ENCODE measurements at regions not wholly inside any gene's neighbourhood (a gene's known extent, or its start where the extent isn't known, plus 50 kb on each side); places are given as distances from the start of the nearest gene placed in this dataset.
A peak's percentile ranks its signal among the peaks of the same experiment; 100 is the strongest.

DNA sequence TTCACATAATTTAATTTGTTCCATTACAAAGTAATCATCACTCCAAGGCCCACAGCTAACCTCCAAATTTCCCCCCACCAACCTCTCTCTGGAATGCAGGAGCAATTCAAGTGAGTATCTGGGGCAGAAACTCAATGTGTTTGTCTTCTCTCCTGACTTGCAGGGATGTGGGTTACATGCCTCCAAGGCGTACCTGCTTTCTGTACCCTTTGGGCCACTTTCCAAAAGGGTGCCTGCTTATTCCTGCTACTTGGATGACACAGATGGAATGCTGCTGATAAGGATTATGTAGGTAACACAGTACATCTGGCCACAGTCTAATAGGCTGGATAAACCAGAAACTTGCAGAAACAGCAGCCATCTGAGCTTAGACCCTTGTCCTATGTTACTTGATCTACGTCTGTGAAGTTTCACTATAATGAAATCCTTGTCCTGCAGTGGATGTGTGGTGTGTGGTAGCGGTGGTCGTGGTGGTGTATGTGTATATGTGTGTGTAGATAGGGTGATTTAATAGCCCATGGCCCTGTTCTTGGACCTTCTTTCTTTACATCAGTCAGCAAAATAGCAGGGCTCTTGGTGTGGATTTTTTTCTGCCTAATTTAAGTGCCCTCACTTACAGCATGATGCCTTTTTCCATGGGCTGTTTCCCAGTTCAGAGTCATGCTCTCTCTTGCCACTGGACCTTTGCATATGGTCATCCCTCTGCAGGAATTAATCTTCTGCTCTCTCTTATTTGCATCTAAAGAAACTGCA, 175.9 kb downstream of the ZDHHC21 start:
- DNase-seq: no peak

DNA sequence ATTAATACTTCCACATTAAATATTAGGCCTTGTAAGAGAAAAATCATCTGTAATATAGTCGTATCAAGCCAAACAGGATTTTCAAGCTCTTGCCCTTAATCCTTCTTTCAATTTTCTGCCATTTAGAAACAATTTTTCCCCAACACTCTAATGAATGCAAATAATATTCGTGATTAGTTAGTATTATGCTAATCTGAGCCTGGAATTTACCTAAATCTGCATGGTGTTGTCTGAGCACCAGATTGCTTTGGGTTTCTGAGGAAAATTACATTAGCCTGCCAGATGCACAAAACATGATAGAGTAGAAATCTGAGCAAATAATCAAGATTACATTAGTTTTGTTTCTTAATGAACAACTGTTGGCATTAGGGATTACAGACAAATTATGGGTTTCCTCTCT, 176.6 kb downstream of the ZDHHC21 start:
- DNase-seq: no peak

DNA sequence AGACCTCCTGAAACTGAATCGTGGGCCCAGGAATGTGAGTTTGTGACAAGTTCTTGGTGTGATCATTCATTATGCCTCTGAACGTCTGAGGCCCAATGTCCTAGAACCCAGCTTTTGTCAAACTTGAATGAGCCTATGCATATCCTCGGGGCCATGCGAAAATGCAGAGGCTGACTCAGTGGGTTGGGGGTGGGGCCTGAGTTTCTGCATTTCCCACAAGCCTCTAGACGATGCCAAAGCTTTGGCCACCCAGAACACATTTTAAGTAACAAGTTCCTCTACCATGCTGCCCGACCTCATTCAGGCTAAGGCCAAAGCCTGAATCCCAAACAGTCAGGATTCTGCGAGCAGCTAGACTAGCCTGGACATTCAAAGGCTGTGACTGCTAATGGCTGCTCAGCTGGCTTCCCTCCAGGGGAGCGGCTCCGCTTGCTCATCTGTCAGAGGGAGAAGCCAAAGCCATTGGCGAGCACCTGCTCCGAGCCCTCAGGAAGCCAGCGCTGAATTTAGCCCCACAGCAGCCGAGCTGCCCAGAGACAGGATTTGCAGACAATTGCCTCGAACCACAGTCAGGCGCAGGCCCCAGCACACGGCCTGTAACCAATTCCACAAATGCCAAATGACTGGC, 177.5 kb downstream of the ZDHHC21 start:
- DNase-seq: peak; percentile 81

DNA sequence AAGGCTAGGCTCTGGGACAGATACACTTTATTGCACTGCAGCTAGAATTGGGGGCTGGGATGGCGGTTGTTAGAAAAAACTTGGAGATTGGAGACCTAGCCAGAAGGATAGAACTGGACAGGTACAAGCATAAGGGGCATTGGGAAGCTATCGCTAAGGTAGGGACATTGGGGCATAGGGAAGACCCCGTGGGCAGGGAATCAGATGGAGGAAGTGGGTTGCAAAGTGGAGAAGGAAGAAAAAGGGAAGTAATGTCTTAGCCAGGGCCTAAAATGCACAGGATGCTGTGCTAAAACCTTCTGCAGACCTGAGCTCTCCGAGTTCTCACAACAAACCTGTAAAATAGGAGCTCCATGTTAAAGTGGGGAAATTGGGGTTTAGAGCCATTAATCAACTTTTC, 178.2 kb downstream of the ZDHHC21 start:
- DNase-seq: no peak

DNA sequence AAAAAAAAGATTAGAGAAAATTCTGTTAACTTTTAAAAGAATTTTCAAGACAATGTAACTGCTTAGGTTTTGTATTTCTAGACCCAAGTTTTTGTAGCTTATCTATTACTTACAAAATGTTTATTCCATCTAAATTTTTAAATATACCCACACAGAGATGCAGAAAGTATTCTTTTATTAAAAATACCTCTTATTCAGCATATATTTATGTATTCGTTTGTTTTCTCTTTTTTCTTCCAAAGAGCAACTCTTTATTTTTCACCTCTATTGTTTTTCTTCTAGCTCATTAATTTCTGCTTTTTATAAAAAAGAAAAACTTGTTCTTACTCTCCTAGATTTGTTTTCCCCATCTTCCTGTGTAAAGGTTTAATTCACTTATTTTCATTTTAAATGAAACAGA, 180.3 kb downstream of the ZDHHC21 start:
- DNase-seq: no peak

DNA sequence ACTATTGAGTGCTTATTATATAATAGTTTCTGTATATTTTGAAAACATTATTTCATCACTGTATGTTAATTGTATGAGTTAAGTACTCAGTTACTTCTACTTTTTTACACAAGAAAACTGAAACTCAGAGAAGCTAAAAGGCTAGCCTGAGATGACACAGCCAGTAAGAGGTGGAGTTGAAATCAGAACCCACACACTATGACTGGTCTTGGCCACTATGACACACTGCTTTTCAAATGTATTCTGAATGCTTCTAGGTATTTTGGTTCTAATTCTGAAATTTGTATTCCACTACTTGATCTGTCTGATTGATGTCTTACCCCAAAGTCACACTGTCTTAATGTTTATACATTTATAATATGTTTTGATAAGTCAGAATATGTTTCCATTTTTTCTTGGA, 181.8 kb downstream of the ZDHHC21 start:
- DNase-seq: no peak

DNA sequence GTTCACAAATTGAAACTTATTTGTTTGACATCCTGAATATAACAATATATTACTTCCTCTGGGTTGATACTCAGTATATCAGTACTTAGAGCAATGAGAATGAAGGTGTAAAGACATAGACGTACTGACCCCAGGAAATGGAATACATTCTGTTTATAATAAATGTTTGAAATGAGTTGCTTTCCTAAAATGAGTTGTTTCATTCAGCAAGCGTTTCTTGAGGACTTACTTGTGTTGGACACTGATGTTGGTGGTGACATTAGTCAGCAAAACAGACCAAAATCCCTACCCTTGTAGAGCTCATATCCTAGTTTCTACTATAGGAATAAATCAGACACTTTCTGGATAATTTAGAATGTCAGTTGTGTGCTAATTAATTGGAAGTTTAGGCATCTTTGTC, 184.3 kb downstream of the ZDHHC21 start:
- DNase-seq: no peak

DNA sequence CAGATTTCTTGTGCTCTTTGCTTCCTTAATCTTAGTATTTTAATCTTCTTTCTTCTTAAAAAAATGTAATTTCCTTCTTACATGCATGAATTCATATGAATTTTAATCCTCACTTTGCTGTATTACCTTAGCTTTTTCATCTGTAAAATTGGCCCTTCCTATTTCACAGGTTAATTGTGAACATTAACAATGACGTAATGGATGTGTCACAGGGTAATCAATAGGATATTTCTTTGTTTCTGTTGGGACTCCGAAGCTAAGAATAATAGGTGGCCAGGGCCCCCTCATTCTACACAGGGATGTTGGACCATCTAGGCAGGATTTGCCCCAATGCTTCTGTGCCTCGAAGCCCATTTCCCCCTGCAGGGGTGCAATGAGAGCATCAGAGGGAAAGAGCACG, 187.4 kb upstream of the NFIB start:
- no peak for DNase-seq

DNA sequence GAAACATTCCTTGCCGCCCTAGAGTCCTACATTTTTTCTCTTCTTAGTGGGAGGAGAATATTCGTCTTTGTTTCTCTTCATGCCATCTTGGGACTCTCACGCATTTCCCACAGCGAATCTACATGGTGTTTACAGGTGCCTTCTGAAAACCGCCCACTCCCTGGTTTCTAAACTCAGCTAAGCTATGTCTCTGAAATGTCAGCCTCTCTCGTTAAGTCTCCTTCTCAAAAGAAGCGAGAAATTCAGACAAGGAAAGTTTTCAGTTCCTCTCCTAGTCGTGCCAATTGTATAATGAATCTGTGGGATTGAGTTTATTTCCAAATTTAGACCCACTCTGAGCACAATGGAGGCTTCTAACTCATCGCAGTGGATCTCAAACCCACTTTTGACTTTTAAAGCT, 186.8 kb upstream of the NFIB start:
- no peak for DNase-seq

DNA sequence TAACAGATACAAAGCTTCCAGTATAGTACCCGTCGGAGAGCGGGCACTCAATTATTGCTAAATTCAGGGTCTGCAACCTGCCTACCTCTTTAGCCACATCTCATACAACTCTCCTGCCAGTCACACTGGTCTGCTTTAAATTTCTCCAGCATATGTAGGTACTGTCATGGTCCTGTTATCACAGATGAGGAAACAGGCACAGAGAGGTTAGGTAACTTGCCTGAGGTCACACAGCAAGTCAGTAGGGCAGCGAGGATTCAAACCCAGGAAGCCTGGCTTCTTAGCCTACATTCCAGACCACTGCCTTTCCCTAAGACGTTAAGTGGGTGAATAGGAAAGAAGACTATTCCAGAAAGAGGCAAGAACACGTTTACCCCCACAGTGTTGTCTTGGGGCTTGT, 186.0 kb upstream of the NFIB start:
- no peak for DNase-seq

DNA sequence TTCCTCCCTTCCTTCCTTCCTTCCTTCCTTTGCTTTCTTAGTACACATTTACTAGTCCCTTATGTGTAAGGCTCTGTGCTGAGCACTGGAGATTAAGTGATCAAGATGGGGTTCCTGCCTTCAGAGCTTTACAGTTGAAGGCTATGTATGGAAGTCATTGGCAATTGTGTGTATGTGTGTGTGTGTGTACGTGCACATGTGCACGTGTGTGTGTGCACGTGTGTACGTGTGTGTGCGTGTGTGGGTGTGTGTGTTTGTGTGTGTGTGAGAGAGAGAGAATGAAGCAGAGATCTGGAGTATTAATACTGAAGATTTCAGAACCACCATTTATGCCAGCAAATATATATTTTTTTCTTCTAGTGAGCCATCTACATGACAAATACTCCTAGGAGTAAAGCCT, 184.9 kb upstream of the NFIB start:
- no peak for DNase-seq

DNA sequence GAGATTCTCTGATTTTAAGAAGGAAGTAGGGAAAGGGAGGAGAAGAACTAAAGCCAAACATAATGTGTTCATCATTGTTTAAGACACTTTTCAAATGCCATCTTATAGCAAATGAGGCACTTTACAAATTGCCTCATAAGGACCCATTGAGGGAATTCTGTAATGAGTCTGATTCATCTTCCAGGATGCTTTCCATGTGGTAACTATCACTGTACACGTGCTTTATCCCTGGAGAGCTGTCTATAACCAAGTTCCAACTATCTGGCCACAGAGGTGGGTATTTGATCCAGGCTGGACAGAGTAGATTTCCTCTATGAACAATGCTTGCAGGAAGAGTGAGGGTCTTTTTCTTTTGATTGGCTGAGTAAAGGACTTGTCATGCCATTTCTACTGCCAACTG, 183.5 kb upstream of the NFIB start:
- DNase-seq: no peak

DNA sequence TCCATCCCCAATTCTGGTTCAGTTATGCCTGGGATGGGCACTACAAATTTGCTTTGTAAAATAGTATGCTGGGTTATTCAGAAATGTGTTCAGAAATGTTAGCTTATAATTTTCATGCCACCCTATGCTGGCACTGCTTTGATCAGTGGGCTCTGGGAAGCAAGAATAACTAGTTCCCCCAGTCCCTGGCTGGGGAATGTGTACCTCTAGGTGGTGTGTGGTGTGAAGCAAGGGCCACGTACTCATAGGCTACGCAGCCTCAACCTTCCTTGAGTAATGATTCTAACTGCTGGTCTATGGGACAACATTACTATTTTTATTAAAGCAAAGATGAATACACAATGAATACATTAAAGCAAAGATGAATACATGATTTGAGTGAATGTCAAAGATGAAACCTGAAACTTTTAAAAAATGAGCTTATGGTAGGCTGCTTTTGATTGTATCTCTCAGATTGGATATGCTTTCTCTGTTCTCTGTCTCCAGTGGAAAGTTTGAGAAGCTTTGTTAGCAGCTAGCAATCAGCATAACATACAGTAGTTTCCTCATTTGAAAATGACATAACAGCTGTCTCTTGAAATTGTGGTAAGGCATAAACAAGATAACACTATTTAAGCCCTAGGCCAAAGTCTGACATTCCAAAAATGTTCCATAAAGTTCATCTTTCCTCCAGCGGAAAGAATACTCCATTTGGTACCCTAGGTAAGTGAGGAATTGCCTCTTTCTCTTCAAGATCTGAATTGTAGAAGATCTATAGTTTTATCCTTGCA, 174.7 kb upstream of the NFIB start:
- no peak for DNase-seq

DNA sequence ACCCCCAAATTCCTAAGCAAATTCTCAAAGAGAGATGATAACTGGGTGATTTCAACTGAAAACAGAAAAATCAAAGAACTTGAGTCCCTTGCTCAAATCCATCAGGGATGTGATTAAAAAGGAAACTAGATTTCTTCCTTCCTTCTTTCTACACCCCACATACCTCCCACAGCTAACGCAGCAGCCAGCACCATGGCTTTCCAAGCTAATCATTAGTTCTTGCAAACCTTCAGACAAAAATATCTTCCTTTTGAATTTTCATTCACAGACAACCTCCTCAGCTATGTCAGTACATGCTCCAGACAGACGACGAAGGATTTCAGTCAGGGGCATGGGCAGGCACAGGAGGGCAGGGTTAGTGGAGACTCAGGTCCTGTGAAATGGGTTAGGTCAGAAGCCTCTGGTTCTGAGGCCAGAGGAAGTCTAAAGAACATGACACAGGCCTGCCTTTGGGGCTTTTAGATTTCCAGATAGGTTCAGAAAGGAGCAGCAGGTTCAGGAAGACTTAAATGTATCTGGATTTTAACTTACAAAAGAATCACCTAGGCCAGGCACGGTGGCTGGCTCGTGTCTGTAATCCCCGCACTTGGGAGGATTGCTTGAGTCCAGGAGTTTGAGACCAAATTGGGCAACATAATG, 173.7 kb upstream of the NFIB start:
- no peak for DNase-seq

DNA sequence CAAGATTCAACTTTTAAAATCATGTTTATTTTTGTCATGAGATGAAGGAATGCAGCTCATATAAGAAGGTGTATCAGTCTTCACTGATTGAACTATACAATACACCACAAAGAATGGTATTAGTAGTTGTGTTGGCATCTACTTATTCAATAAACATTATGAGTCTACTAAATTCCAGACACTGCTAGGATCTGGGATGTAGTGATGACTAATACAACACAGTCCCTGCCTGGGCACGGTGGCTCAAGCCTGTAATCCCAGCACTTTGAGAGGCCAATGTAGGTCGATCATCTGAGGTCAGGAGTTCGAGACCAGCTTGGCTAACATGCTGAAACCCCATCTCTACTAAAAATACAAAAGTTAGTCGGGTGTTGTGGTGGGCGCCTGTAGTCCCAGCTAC, 171.4 kb upstream of the NFIB start:
- DNase-seq: no peak

DNA sequence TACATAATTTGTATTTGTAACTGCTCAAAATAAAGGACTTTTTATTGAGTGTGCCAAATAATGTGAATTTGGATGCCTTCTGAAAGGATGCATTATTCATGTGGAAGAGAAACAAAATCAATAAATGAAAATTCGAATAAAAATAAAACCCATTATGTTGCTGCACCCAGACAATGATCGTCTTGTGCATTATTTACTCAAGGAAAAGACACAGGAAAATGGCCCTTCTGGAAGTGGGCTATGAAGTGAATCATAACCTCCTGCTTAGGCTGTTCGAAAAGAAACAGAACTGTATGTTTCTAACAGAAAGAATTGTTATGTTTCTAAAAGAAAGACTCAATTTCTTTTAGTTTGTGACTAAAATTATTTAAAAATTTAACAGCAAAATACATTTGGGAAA, 168.9 kb upstream of the NFIB start:
- no peak for DNase-seq

DNA sequence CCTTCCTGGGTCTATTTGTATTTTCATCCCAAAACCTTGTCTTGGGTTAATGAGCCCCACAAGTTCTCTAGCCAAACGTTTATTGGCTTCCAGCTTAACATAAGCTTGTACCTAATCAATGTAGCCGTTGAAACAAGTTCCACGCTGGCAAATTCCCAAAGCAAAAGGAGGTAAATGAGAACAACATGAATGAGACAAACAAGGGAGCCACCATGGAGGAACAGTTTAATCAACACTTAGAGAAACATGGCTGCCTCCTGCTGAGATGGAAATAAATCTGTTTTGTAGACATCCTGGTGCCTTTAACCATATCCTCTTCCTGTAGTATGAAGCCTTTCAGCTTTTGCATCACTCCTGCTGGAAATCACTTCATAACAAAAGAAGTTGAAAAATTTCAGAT, 166.6 kb upstream of the NFIB start:
- DNase-seq: no peak

DNA sequence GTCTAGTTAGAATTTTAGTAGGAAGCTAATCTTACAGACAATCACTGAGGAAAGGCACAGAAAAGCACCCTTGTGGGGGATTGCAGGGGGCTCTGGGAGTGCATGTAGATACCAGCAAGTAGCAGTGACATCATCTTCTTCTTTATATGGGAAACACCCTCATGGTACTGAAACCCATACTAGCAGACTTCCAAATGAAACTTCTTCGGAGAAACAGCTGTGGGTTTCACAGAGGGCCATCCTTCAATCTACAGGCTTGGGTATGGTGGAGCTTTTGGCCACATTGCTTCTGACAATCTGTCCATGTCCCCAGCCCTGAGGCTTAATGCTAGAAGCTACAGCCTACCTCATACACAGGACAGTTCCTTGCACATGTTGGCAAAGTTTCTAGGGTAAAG, 165.2 kb upstream of the NFIB start:
- no peak for DNase-seq

DNA sequence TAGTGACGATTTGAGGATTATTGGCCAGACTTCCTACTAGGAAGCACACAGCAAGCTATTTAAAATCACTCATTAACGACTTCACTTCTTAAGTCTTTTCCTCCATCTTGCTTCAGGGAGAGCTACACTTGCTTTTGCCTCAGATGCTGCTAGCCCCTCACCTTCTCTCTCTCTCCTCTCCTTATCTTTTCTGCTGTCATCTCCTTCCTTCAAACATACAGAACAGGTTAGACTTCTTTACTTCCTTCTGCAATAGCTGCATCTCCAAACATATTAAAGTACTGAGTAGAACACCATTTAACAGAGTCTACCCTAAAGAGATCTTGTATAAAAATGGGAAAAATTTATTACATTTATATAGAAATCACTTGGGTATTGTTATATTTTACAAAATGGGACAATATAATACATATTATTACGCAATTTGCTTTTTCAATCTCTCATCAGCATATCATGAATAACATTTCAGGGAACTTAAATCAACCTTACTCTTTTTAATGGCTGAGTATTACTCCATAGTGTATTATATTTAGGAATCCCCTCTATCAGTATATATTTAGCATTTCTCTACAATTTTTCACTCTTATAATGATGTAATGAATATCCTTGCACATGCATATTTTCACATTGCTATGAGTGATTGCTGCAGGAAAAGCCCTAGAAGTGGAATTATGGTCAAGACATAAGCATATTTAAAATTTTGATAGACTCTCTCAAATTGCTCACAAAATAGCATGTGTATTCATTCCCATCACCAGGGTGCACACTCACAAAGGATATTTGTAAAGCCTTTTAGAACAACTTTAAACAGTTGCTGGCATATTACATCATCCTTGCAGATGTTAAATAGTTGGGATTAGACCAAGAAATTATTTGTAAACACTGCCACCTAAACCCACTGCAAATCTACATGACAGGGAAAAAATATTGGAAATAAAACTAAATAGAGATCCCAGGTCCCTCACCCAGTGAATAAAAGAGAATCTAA, 164.5 kb upstream of the NFIB start:
- DNase-seq: no peak

DNA sequence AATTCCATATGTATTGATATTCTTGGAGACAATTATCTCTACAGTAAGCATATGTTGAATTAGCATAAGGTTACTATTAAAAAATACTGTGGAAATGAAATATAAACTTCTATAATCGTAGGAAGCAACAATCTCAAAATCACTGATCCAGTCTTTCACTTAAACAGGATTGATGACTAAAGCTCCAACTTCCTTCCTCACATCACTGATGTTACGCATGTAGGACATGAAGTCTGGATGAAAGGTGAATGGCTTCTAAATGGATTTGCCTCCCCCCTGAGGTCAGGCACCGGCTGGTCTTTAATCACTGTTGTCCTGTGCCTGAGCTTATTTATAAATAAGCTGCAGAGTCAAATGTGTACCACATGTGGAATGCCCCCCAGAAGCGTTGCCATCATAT, 157.1 kb upstream of the NFIB start:
- DNase-seq: no peak

DNA sequence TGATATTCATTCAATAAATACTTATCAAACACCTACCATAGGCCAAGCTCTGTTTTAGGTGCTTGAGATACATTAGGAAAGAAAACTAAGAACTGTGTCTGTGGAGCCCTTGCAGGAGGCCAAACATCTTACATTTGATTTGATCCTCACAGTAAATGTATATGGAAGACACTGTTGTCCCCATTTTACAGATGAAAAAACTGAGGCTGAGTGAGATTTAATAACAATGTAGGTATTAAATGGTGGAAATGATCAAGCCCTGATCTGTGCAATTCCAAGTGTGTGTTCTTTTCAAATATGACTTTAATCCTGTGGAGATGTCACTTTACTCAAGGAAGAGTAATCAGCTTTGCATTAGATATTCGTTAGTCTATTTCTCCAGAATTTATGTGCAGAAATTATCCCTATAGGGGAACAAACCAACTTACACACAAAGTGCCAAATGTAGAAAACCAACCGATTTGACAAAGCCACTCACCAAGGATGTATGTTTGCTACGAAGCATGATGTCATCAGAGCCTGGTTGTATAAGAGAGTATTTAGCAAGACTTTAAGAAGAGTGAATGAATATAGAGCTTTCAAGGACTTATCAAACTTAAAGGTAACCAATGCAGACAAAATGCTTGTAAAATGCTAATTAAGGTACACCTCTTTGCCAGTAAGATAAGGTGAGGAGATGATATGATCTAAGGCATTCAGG, 153.9 kb upstream of the NFIB start:
- DNase-seq: no peak

DNA sequence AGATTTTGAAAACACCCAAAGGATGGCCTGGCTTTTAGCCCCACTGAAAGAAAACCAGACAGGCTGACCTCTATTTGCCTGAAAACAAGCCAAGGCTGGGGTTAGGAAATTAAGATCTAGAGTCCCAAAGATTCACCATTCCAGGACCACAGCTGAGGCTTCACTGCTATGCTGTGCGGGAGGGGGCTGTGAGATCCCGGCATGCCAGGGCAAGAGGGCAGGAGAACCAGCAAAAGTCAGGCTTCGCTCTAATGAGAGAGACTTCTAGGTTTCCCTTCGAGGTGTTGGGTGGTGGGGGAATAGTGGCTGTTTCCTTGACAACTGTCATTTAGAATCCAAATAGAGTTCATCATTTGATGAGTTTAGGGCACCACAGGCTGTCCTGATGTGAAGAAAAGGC, 152.9 kb upstream of the NFIB start:
- no peak for DNase-seq
